GM12878 (cell line): ENCODE measurements at regions not wholly inside any gene's neighbourhood (a gene's known extent, or its start where the extent isn't known, plus 50 kb on each side); places are given as distances from the start of the nearest gene placed in this dataset.

Experiments
- ATF7 ChIP-seq: fragments of 450-650 bp; IDR thresholded peaks from 2 replicates; pipeline ENCODE4 v1.6.1; 2016; ENCODE audit warnings: low read depth, mild to moderate bottlenecking
- CREB1 ChIP-seq: IDR thresholded peaks from 2 replicates; pipeline ENCODE4 v1.6.1; 2012; ENCODE audit warnings: low read depth, mild to moderate bottlenecking, inconsistent platforms
- EP300 ChIP-seq, 2 experiments: fragments of 150-350 bp in 1 of 2; IDR thresholded peaks; 2 replicates each; pipeline ENCODE4 v1.6.1; 2011 to 2012; ENCODE audit warnings: low read depth in 2 of 2, low read length in 2 of 2, borderline replicate concordance in 1 of 2, improper control_type of control experiment in 1 of 2, inconsistent platforms in 1 of 2; ENCODE audit not compliant: control insufficient read depth in 1 of 2
- HDAC2 ChIP-seq: fragments of 200-600 bp; sonication (generic); IDR thresholded peaks from 2 replicates; pipeline ENCODE4 v1.6.1; 2017
- NFYA ChIP-seq: IDR thresholded peaks from 2 replicates; pipeline ENCODE4 v1.6.1; 2011; ENCODE audit warnings: low read depth, mild to moderate bottlenecking, low read length, improper control_type of control experiment, borderline replicate concordance
- POLR2AphosphoS5 ChIP-seq: IDR thresholded peaks from 2 replicates; pipeline ENCODE4 v1.6.1; 2011; ENCODE audit warnings: mild to moderate bottlenecking, low read length, inconsistent platforms
- RELA ChIP-seq: fragments of 450-650 bp; IDR thresholded peaks from 2 replicates; pipeline ENCODE4 v1.8.0; 2014; ENCODE audit warnings: borderline replicate concordance; ENCODE audit not compliant: partially characterized antibody
- TF ChIP-seq, protein P1 (sequence below): fragments of 450-650 bp; IDR thresholded peaks from 2 replicates; pipeline ENCODE4 v1.6.1; 2017; ENCODE audit warnings: low read depth, mild to moderate bottlenecking, moderate library complexity
- TF ChIP-seq, protein P2 (sequence below): fragments of 450-650 bp; IDR thresholded peaks from 2 replicates; pipeline ENCODE4 v1.6.1; 2017; ENCODE audit warnings: antibody characterized with exemption, mild to moderate bottlenecking, moderate library complexity
- TF ChIP-seq, protein P3 (sequence below): fragments of 450-650 bp; IDR thresholded peaks from 2 replicates; pipeline ENCODE4 v1.6.1; 2017; ENCODE audit warnings: borderline replicate concordance
- TF ChIP-seq, protein P4 (sequence below): fragments of 450-650 bp; IDR thresholded peaks from 2 replicates; pipeline ENCODE4 v1.6.1; 2017; ENCODE audit warnings: mild to moderate bottlenecking, moderate library complexity
- TF ChIP-seq, protein P5 (sequence below): fragments of 450-650 bp; IDR thresholded peaks from 2 replicates; pipeline ENCODE4 v1.6.1; 2016; ENCODE audit warnings: mild to moderate bottlenecking, moderate library complexity, borderline replicate concordance

DNA sequence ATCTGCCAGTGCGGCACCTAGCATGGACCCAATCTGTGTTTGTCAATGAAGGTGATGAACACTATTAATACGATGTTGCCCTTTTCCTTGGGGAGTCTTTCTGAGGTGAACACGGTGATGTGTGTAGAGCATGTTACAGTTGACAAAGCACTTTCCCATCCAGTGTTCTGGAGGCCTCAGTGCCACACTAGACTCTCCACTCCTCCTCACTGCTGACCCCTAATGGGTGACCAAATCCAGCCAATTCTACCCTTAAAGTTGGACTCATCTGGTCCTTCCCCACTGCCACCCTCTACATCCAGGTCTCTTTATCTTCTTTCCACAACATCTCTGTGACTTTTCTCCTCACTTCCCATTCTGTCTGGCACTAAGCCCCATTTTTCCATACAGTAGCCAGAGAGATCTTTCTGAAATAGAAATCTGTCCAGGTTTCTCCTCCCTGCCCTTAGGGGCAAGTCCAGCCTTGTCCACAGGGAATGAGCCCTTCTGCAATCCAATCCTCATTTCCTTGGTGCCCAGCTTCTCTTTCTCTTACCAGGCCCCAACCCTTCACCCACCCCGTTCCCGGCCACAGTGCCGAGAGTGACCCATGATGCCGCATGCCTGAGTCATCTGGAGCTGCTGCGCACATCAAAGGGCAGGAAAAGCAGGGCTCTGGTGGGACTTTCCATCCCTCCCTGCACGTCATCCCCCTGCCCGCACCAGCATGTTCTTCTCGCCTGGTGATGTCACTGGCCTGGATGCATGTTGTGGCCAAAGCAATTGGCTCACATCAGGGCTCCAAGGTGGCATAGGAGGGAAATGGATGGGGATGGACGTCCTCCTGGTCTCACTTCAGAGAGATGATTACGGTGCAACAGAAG is 64.2 kb downstream of the RASSF10 start (continued):
- TF ChIP-seq, protein P1, sequence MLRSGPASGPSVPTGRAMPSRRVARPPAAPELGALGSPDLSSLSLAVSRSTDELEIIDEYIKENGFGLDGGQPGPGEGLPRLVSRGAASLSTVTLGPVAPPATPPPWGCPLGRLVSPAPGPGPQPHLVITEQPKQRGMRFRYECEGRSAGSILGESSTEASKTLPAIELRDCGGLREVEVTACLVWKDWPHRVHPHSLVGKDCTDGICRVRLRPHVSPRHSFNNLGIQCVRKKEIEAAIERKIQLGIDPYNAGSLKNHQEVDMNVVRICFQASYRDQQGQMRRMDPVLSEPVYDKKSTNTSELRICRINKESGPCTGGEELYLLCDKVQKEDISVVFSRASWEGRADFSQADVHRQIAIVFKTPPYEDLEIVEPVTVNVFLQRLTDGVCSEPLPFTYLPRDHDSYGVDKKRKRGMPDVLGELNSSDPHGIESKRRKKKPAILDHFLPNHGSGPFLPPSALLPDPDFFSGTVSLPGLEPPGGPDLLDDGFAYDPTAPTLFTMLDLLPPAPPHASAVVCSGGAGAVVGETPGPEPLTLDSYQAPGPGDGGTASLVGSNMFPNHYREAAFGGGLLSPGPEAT = peak; percentile 22; the same call in 1 of the 2 replicates
- TF ChIP-seq, protein P2, sequence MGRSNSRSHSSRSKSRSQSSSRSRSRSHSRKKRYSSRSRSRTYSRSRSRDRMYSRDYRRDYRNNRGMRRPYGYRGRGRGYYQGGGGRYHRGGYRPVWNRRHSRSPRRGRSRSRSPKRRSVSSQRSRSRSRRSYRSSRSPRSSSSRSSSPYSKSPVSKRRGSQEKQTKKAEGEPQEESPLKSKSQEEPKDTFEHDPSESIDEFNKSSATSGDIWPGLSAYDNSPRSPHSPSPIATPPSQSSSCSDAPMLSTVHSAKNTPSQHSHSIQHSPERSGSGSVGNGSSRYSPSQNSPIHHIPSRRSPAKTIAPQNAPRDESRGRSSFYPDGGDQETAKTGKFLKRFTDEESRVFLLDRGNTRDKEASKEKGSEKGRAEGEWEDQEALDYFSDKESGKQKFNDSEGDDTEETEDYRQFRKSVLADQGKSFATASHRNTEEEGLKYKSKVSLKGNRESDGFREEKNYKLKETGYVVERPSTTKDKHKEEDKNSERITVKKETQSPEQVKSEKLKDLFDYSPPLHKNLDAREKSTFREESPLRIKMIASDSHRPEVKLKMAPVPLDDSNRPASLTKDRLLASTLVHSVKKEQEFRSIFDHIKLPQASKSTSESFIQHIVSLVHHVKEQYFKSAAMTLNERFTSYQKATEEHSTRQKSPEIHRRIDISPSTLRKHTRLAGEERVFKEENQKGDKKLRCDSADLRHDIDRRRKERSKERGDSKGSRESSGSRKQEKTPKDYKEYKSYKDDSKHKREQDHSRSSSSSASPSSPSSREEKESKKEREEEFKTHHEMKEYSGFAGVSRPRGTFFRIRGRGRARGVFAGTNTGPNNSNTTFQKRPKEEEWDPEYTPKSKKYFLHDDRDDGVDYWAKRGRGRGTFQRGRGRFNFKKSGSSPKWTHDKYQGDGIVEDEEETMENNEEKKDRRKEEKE = no peak
- TF ChIP-seq RELA (peak; percentile 50), EP300 (IDR thresholded peaks at IDR 0.05; ENCODE audit: borderline replicate concordance in 1 of 2, control insufficient read depth in 1 of 2, low read depth in 2 of 2, low read length in 2 of 2) (peak; percentile 34 to 56; a peak in 1 of 4 replicates), POLR2AphosphoS5 (no peak), HDAC2 (no peak), ATF7 (peak; percentile 56; the same call in 1 of the 2 replicates), CREB1 (peak; percentile 52; the same call in 1 of the 2 replicates), NFYA (no peak)
- TF ChIP-seq, protein P3, sequence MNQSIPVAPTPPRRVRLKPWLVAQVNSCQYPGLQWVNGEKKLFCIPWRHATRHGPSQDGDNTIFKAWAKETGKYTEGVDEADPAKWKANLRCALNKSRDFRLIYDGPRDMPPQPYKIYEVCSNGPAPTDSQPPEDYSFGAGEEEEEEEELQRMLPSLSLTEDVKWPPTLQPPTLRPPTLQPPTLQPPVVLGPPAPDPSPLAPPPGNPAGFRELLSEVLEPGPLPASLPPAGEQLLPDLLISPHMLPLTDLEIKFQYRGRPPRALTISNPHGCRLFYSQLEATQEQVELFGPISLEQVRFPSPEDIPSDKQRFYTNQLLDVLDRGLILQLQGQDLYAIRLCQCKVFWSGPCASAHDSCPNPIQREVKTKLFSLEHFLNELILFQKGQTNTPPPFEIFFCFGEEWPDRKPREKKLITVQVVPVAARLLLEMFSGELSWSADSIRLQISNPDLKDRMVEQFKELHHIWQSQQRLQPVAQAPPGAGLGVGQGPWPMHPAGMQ = no peak
- TF ChIP-seq, protein P4, sequence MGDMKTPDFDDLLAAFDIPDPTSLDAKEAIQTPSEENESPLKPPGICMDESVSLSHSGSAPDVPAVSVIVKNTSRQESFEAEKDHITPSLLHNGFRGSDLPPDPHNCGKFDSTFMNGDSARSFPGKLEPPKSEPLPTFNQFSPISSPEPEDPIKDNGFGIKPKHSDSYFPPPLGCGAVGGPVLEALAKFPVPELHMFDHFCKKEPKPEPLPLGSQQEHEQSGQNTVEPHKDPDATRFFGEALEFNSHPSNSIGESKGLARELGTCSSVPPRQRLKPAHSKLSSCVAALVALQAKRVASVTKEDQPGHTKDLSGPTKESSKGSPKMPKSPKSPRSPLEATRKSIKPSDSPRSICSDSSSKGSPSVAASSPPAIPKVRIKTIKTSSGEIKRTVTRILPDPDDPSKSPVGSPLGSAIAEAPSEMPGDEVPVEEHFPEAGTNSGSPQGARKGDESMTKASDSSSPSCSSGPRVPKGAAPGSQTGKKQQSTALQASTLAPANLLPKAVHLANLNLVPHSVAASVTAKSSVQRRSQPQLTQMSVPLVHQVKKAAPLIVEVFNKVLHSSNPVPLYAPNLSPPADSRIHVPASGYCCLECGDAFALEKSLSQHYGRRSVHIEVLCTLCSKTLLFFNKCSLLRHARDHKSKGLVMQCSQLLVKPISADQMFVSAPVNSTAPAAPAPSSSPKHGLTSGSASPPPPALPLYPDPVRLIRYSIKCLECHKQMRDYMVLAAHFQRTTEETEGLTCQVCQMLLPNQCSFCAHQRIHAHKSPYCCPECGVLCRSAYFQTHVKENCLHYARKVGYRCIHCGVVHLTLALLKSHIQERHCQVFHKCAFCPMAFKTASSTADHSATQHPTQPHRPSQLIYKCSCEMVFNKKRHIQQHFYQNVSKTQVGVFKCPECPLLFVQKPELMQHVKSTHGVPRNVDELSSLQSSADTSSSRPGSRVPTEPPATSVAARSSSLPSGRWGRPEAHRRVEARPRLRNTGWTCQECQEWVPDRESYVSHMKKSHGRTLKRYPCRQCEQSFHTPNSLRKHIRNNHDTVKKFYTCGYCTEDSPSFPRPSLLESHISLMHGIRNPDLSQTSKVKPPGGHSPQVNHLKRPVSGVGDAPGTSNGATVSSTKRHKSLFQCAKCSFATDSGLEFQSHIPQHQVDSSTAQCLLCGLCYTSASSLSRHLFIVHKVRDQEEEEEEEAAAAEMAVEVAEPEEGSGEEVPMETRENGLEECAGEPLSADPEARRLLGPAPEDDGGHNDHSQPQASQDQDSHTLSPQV = peak; percentile 58; the same call in 1 of the 2 replicates
- TF ChIP-seq, protein P5, sequence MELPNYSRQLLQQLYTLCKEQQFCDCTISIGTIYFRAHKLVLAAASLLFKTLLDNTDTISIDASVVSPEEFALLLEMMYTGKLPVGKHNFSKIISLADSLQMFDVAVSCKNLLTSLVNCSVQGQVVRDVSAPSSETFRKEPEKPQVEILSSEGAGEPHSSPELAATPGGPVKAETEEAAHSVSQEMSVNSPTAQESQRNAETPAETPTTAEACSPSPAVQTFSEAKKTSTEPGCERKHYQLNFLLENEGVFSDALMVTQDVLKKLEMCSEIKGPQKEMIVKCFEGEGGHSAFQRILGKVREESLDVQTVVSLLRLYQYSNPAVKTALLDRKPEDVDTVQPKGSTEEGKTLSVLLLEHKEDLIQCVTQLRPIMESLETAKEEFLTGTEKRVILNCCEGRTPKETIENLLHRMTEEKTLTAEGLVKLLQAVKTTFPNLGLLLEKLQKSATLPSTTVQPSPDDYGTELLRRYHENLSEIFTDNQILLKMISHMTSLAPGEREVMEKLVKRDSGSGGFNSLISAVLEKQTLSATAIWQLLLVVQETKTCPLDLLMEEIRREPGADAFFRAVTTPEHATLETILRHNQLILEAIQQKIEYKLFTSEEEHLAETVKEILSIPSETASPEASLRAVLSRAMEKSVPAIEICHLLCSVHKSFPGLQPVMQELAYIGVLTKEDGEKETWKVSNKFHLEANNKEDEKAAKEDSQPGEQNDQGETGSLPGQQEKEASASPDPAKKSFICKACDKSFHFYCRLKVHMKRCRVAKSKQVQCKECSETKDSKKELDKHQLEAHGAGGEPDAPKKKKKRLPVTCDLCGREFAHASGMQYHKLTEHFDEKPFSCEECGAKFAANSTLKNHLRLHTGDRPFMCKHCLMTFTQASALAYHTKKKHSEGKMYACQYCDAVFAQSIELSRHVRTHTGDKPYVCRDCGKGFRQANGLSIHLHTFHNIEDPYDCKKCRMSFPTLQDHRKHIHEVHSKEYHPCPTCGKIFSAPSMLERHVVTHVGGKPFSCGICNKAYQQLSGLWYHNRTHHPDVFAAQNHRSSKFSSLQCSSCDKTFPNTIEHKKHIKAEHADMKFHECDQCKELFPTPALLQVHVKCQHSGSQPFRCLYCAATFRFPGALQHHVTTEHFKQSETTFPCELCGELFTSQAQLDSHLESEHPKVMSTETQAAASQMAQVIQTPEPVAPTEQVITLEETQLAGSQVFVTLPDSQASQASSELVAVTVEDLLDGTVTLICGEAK = no peak
